Endothelial cell of umbilical vein (primary cell): ENCODE measurements at regions not wholly inside any gene's neighbourhood (a gene's known extent, or its start where the extent isn't known, plus 50 kb on each side); places are given as distances from the start of the nearest gene placed in this dataset.

Experiments used
- CTCF ChIP-seq, 2 donors: IDR thresholded peaks; 1 replicate in 1 of 2; 2 replicates in 1 of 2; pipeline ENCODE4 v1.5.1; 2011; ENCODE audit warnings: low read length in 2 of 2, mild to moderate bottlenecking in 2 of 2, moderate library complexity in 2 of 2, control low read depth in 1 of 2, inconsistent platforms in 1 of 2, low read depth in 1 of 2; ENCODE audit not compliant: insufficient read depth in 1 of 2; ENCODE audit errors: extremely low read depth in 1 of 2
- EZH2 ChIP-seq: IDR thresholded peaks from 2 replicates; pipeline ENCODE4 v1.6.1; 2012; ENCODE audit warnings: borderline replicate concordance, low read depth, mild to moderate bottlenecking, moderate library complexity, low read length, inconsistent platforms; ENCODE audit not compliant: severe bottlenecking
- FOS ChIP-seq: IDR thresholded peaks from 2 replicates; pipeline ENCODE4 v1.6.1; 2011; ENCODE audit warnings: mild to moderate bottlenecking, low read length, moderate library complexity, borderline replicate concordance; ENCODE audit not compliant: insufficient read depth
- JUN ChIP-seq: IDR thresholded peaks from 2 replicates; pipeline ENCODE4 v1.6.1; 2011; ENCODE audit warnings: borderline replicate concordance, low read depth; ENCODE audit not compliant: insufficient read length, insufficient read depth
- POLR2A ChIP-seq: IDR thresholded peaks from 2 replicates; pipeline ENCODE4 v1.6.1; 2012; ENCODE audit warnings: low read depth, mild to moderate bottlenecking, control low read depth, low read length
- POLR2AphosphoS5 ChIP-seq: IDR thresholded peaks from 2 replicates; pipeline ENCODE4 v1.6.1; 2012; ENCODE audit warnings: low read depth, mild to moderate bottlenecking, control low read depth, low read length, moderate library complexity; ENCODE audit not compliant: insufficient read depth

- no peak for TF ChIP-seq CTCF (IDR thresholded peaks at IDR 0.05; ENCODE audit: extremely low read depth in 1 of 2, insufficient read depth in 1 of 2, low read depth in 1 of 2, low read length in 2 of 2)
- no peak for TF ChIP-seq EZH2
- TF ChIP-seq POLR2AphosphoS5: no peak
- no peak for TF ChIP-seq FOS
- no peak for TF ChIP-seq JUN
- no peak for TF ChIP-seq POLR2A
Observed at GRCh38 chr2:144830543-144830942, 310.6 kb upstream of the ZEB2 start.
